ENCODE measurements at regions not wholly inside any gene's neighbourhood (a gene's known extent, or its start where the extent isn't known, plus 50 kb on each side); places are given as distances from the start of the nearest gene placed in this dataset.

- H3K36me3 Mint-ChIP-seq (ENCODE audit: unreplicated experiment) = no peaks in the 10 kb centered on the region
- H3K4me1 Mint-ChIP-seq (ENCODE audit: unreplicated experiment) = peaks cover 17% of the 10 kb centered on the region
- DNase-seq (ENCODE audit: extremely low spot score, unreplicated experiment) = no peak
- no peak for TF ChIP-seq CTCF (IDR thresholded peaks at IDR 0.05)
- no peaks in the 10 kb centered on the region for H3K27me3 Mint-ChIP-seq (ENCODE audit: unreplicated experiment)
- no peak overlapping the region for H3K27ac Mint-ChIP-seq (ENCODE audit: unreplicated experiment)
- H3K9me3 Mint-ChIP-seq (ENCODE audit: unreplicated experiment) = no peaks in the 10 kb centered on the region
- no peak overlapping the region for H3K4me3 Mint-ChIP-seq (ENCODE audit: unreplicated experiment)
Measured at GRCh38 chr18:46282646-46283045, 178.5 kb downstream of the HAUS1 start.

- H3K4me3 Mint-ChIP-seq (ENCODE audit: unreplicated experiment) = no peak overlapping the region
- H3K27ac Mint-ChIP-seq (ENCODE audit: unreplicated experiment) = no peak overlapping the region
Measured at GRCh38 chr18:46283268-46283667, 179.1 kb downstream of the HAUS1 start.

GRCh38 chr18:46283895-46284295 is 179.7 kb downstream of the HAUS1 start:
- no peak for TF ChIP-seq CTCF (IDR thresholded peaks at IDR 0.05)
- Mint-ChIP-seq H3K9me3 (ENCODE audit: unreplicated experiment) (no peaks in the 10 kb centered on the region), H3K4me3 (ENCODE audit: unreplicated experiment) (no peak overlapping the region), H3K27me3 (ENCODE audit: unreplicated experiment) (no peaks in the 10 kb centered on the region), H3K27ac (ENCODE audit: unreplicated experiment) (no peak overlapping the region), H3K36me3 (ENCODE audit: unreplicated experiment) (no peaks in the 10 kb centered on the region), H3K4me1 (ENCODE audit: unreplicated experiment) (peaks cover 4% of the 10 kb centered on the region)
- no peak for DNase-seq (ENCODE audit: extremely low spot score, unreplicated experiment)

More at GRCh38 chr18:46283268-46283667, 179.1 kb downstream of the HAUS1 start:
- TF ChIP-seq CTCF (IDR thresholded peaks at IDR 0.05) = no peak
- Mint-ChIP-seq H3K9me3 (ENCODE audit: unreplicated experiment) (no peaks in the 10 kb centered on the region), H3K4me1 (ENCODE audit: unreplicated experiment) (peaks cover 10% of the 10 kb centered on the region), H3K36me3 (ENCODE audit: unreplicated experiment) (no peaks in the 10 kb centered on the region), H3K27me3 (ENCODE audit: unreplicated experiment) (no peaks in the 10 kb centered on the region)
- peak; percentile 65 for DNase-seq (ENCODE audit: extremely low spot score, unreplicated experiment)

- DNase-seq (ENCODE audit: extremely low spot score, unreplicated experiment) = no peak
- H3K4me3 Mint-ChIP-seq (ENCODE audit: unreplicated experiment) = no peak overlapping the region
- H3K27ac Mint-ChIP-seq (ENCODE audit: unreplicated experiment) = no peak overlapping the region
- H3K27me3 Mint-ChIP-seq (ENCODE audit: unreplicated experiment) = no peaks in the 10 kb centered on the region
- peaks cover 5% of the 10 kb centered on the region for H3K4me1 Mint-ChIP-seq (ENCODE audit: unreplicated experiment)
- no peaks in the 10 kb centered on the region for H3K9me3 Mint-ChIP-seq (ENCODE audit: unreplicated experiment)
- no peak for TF ChIP-seq CTCF (IDR thresholded peaks at IDR 0.05)
- no peaks in the 10 kb centered on the region for H3K36me3 Mint-ChIP-seq (ENCODE audit: unreplicated experiment)
Measured at GRCh38 chr18:46289463-46289862, 185.3 kb downstream of the HAUS1 start.

GRCh38 chr18:46289931-46290330 is 185.7 kb downstream of the HAUS1 start:
- Mint-ChIP-seq H3K27ac (ENCODE audit: unreplicated experiment) (no peak overlapping the region), H3K27me3 (ENCODE audit: unreplicated experiment) (no peaks in the 10 kb centered on the region), H3K36me3 (ENCODE audit: unreplicated experiment) (no peaks in the 10 kb centered on the region), H3K4me1 (ENCODE audit: unreplicated experiment) (peaks cover 5% of the 10 kb centered on the region), H3K4me3 (ENCODE audit: unreplicated experiment) (no peak overlapping the region), H3K9me3 (ENCODE audit: unreplicated experiment) (no peaks in the 10 kb centered on the region)
- no peak for DNase-seq (ENCODE audit: extremely low spot score, unreplicated experiment)
- no peak for TF ChIP-seq CTCF (IDR thresholded peaks at IDR 0.05)

All from osteocyte (in vitro differentiated cells).